Uterus (tissue), 2 donors: ENCODE measurements at regions not wholly inside any gene's neighbourhood (a gene's known extent, or its start where the extent isn't known, plus 50 kb on each side); places are given as distances from the start of the nearest gene placed in this dataset.

ENCODE experiments used
- CTCF ChIP-seq, 4 experiments: fragments of 200-600 bp in 2 of 4; fragments of 450-650 bp in 2 of 4; sonication (generic) in 2 of 4; IDR thresholded peaks; one replicate each; pipeline ENCODE4 v1.5.1; 2016 to 2019; ENCODE audit warnings: antibody characterized with exemption in 4 of 4, mild to moderate bottlenecking in 2 of 4, moderate library complexity in 1 of 4
- POLR2A ChIP-seq, 2 donors: fragments of 450-650 bp; IDR thresholded peaks; one replicate each; pipeline ENCODE4 v1.6.1; 2016; ENCODE audit warnings: antibody characterized with exemption in 2 of 2, mild to moderate bottlenecking in 1 of 2, moderate library complexity in 1 of 2

GRCh38 chr12:92416385-92416812 is 270.8 kb upstream of the BTG1 start:
- TF ChIP-seq POLR2A (IDR thresholded peaks at IDR 0.05) (no peak), CTCF (IDR thresholded peaks at IDR 0.05) (no peak)
